ENCODE measurements at regions not wholly inside any gene's neighbourhood (a gene's known extent, or its start where the extent isn't known, plus 50 kb on each side); places are given as distances from the start of the nearest gene placed in this dataset.

DNA sequence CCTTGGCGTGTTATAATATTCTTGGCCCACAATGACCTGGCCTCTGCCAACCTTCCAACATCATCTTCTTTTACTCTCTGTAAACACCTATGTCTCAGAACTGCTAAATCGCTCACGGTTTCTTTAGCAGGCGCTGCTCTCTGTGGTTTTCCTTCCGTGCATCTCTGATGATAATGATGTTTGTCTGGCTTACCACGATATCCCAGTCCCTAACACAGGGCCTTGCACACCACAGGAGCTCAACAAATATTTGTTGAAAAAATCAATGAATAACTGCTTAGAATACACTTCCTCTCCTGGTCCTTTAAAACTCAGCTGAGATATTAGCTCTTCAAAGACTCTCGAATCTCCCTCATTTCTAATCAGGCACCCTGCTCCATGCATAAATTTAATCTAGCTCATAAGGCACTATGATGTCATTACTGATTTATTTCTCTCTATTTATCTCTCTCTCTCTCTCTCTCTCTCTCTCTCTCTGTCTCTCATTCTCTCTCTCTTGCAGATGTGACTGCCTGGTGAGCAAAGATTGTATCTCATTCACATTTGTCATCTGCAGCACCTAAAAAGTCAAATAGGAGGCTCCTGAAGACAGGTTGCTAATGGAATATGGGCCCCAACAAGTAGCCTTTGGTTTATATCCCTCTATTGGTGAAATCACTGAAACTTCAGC, 206.4 kb downstream of the NHLRC3 start:
- ATAC-seq (no peak), DNase-seq (no peak)
- H3K27me3 Mint-ChIP-seq (ENCODE audit: low read depth), result peaks cover 6% of the 10 kb centered on the region
- no peaks in the 10 kb centered on the region for H3K36me3 Mint-ChIP-seq (ENCODE audit: insufficient read depth)
- no peaks in the 10 kb centered on the region for H3K9me3 Mint-ChIP-seq
- H3K4me1 Mint-ChIP-seq (ENCODE audit: low read depth), result no peaks in the 10 kb centered on the region
- H3K4me3 Mint-ChIP-seq, result no peak overlapping the region

DNA sequence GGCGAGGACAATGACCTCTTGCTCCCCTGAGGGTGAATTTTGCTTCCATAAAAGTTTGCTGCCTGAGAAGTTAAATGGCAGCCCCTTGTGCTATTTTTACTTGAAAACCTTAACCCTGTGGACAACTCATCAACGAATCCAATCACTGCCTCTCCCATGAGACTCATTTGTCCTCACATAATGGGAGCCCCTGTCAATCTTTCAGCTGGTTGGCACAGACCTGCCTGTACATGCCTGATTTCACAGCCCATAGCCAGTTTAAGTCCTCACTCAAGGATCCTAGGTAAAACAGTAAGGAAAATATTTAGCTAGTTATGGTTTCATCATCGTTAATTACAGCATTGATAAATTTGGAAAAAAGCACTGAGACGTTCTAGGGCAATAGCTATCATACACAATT, 207.4 kb downstream of the NHLRC3 start:
- DNase-seq (no peak), ATAC-seq (no peak)
- H3K4me1 Mint-ChIP-seq (ENCODE audit: low read depth), result no peaks in the 10 kb centered on the region
- no peaks in the 10 kb centered on the region for H3K9me3 Mint-ChIP-seq
- H3K4me3 Mint-ChIP-seq, result no peak overlapping the region
- H3K27me3 Mint-ChIP-seq (ENCODE audit: low read depth), result peaks cover 6% of the 10 kb centered on the region
- H3K36me3 Mint-ChIP-seq (ENCODE audit: insufficient read depth), result no peaks in the 10 kb centered on the region

DNA sequence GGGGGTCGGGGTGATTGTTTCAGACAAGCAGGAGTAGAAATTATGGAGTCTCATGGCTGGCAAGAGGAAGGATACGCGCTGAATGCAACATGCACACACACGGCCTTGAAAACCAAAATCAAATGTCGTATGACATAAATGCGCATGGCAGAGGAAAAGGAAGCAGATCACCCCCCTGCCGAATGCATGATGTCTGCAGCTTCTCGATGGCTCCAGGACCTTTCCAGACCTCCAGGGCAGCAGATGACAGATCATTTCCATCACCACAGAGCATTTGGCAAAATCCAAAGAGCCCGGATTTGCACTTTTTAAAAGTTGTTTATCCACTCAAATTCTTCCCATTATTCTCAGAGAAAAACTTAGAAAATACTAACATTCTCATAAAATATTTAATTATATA, 211.7 kb downstream of the NHLRC3 start:
- ATAC-seq, result no peak
- DNase-seq, result no peak
- no peaks in the 10 kb centered on the region for H3K9me3 Mint-ChIP-seq
- H3K4me1 Mint-ChIP-seq (ENCODE audit: low read depth), result no peaks in the 10 kb centered on the region
- H3K4me3 Mint-ChIP-seq, result no peak overlapping the region
- no peaks in the 10 kb centered on the region for H3K36me3 Mint-ChIP-seq (ENCODE audit: insufficient read depth)
- H3K27me3 Mint-ChIP-seq (ENCODE audit: low read depth), result peaks cover 3% of the 10 kb centered on the region

DNA sequence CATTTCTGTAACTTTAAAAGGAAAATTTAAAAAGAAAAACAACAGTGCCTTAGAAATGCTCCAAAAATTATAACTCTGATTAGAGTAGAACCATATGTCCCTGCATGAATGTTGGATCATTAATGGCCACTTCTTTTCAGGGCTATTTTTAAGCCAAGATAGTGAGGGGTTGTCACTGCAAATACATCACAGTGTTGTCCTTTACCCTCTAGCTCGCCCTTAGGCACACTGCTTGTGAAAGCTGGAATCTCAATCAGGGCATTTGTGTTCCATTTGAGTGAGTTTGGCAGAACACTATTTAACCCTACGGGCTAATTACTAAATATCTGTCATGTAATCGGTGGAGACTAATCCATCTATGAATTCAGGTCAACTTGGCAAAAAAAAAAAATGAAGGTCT, 212.2 kb downstream of the NHLRC3 start:
- no peak for ATAC-seq
- H3K4me1 Mint-ChIP-seq (ENCODE audit: low read depth), result no peaks in the 10 kb centered on the region
- H3K9me3 Mint-ChIP-seq, result no peaks in the 10 kb centered on the region
- H3K36me3 Mint-ChIP-seq (ENCODE audit: insufficient read depth), result no peaks in the 10 kb centered on the region
- no peak for DNase-seq
- H3K27me3 Mint-ChIP-seq (ENCODE audit: low read depth), result peaks cover 2% of the 10 kb centered on the region
- no peak overlapping the region for H3K4me3 Mint-ChIP-seq

DNA sequence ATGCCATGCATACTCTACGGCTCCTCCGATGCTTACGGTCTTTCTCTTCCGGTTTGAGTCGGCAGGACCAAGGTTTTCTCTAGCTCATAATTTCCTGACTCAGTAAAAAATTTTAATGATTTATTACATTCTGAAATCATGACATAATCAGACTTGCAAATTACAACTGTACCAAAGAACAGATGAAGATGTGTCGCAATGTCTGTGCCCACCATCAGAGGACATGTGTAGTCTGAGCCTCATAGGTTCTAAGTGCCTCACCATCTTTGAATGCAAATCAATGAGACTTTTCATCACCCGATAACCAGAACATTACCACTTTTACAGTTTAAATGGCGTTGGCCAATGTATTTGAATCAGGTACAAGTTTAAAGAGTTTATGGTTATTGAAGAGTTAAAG, 213.1 kb downstream of the NHLRC3 start:
- no peak for DNase-seq
- Mint-ChIP-seq H3K27me3 (ENCODE audit: low read depth) (no peaks in the 10 kb centered on the region), H3K36me3 (ENCODE audit: insufficient read depth) (no peaks in the 10 kb centered on the region), H3K4me3 (no peak overlapping the region), H3K9me3 (no peaks in the 10 kb centered on the region), H3K4me1 (ENCODE audit: low read depth) (no peaks in the 10 kb centered on the region)
- no peak for ATAC-seq

DNA sequence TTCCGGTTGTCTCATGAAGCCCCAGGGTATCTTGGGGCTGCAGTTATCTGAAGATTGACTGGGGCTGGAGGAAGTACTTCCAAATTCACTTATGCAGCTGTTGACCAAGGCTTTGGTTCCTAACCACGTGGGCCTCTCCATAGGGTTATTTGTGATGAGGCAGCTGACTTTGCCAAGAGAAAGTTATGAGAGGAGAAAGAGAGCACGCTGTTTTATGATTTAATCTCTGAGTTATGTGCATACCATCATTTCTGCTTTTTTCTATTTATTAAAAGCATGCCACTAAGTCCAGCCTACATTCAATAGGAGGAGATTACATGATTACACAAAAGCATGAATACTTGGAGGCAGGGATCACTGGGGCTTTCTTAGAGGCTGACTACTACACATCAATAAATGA, 215.5 kb downstream of the NHLRC3 start:
- DNase-seq (no peak), ATAC-seq (no peak)
- no peak overlapping the region for H3K4me3 Mint-ChIP-seq
- no peaks in the 10 kb centered on the region for H3K36me3 Mint-ChIP-seq (ENCODE audit: insufficient read depth)
- no peaks in the 10 kb centered on the region for H3K27me3 Mint-ChIP-seq (ENCODE audit: low read depth)
- H3K4me1 Mint-ChIP-seq (ENCODE audit: low read depth), result peaks cover 2% of the 10 kb centered on the region
- no peaks in the 10 kb centered on the region for H3K9me3 Mint-ChIP-seq

DNA sequence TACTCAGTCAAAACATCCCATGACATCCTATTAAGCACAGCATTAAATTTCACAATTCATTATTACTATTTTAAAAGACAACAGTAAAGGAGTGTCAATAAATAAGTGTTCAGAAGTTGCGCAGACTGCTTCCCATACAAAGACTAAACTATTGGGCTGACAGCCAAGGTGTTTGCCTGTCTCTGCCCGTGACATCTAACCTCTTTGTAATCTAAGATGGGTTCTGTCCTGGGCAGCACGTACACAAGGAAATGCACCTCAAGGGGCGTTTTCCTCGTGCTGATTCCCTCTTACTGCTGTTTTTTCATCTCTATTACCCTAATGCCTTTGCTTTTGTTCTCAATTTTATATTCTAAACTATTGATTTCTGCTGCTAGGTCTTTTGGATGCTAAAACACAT, 216.3 kb downstream of the NHLRC3 start:
- DNase-seq (no peak), ATAC-seq (no peak)
- no peaks in the 10 kb centered on the region for H3K36me3 Mint-ChIP-seq (ENCODE audit: insufficient read depth)
- H3K4me1 Mint-ChIP-seq (ENCODE audit: low read depth), result peaks cover 4% of the 10 kb centered on the region
- no peaks in the 10 kb centered on the region for H3K27me3 Mint-ChIP-seq (ENCODE audit: low read depth)
- no peaks in the 10 kb centered on the region for H3K9me3 Mint-ChIP-seq
- H3K4me3 Mint-ChIP-seq, result no peak overlapping the region

DNA sequence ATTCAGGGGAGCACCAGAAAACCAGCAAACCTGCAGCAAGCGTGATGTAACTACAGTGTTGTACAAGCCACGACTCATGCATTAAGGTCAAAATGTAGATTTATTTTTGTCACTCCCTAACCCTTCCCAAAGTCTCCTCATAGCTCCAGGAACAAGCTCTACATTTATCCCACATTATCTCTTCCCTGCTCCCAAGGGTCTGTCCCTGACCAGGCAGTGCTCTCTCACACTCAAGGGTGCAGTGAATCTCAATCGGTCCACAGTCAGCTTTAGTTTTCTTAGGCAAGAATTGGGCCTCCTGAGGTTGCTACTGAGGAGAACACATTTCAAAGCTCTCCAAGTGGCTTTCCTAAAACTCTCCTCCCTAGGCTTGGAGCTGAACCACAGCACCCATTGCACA, 219.4 kb downstream of the NHLRC3 start:
- Mint-ChIP-seq H3K9me3 (no peaks in the 10 kb centered on the region), H3K36me3 (ENCODE audit: insufficient read depth) (no peaks in the 10 kb centered on the region), H3K4me1 (ENCODE audit: low read depth) (peaks cover 7% of the 10 kb centered on the region), H3K4me3 (no peak overlapping the region), H3K27me3 (ENCODE audit: low read depth) (no peaks in the 10 kb centered on the region)
- no peak for ATAC-seq
- DNase-seq, result no peak

DNA sequence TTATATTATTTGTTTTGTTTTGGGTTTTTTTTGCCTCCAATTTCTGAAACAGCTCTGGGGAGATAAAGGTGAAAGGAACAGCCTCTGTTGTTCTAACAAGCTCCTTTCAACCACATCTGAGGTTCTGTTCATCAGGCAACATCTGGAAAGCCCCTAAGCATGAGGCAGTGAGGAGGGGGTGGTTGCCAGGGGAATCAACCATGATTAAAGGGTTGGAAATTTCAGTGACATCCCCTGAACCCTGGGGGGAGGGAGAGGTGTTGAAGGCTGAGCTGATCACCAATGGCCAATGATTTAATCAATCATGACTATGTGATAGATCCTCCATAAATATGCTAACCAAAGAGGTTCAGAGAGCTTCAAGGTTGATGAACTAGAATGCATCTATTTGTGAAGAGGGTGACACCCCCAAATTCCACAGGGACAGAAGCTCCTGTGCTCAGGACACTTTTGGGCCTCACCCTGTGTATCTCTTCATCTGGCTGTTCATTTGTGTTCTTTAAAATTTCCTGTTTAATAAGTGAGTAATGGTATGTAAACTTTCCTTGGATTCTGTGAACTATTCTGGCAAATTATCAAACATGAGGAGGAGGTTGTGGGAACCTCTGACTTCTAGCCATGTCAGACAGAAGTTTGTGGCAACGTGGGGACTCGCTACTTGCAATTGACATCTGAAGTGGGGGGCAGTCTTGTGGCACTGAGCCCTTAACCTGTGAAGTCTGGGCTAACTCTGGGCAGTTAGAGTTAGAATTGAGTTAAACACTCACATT, 221.3 kb downstream of the NHLRC3 start:
- H3K27me3 Mint-ChIP-seq (ENCODE audit: low read depth), result no peaks in the 10 kb centered on the region
- H3K4me1 Mint-ChIP-seq (ENCODE audit: low read depth), result peaks cover 7% of the 10 kb centered on the region
- DNase-seq (no peak), ATAC-seq (peak; percentile 46 to 70)
- H3K36me3 Mint-ChIP-seq (ENCODE audit: insufficient read depth), result no peaks in the 10 kb centered on the region
- no peaks in the 10 kb centered on the region for H3K9me3 Mint-ChIP-seq
- H3K4me3 Mint-ChIP-seq, result no peak overlapping the region

DNA sequence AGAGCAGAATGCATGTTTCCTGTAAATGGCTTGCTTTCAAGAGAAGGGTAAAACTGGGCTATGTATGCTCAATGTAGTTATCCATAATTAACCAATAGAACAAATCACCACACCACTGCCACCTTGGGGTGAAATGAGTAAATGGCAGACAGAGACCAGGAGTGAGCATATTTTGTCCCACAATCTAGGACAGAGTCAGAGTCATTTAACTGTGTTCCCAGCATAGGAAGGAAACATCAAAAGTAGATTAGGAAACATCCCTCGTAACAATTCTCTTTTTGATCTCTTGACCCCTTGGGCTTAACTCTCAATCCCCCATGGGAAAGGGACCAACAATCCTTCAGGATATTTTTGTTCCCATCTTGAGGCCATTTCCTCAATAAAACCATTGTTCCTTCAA, 224.8 kb downstream of the NHLRC3 start:
- Mint-ChIP-seq H3K27me3 (ENCODE audit: low read depth) (no peaks in the 10 kb centered on the region), H3K4me1 (ENCODE audit: low read depth) (peaks cover 7% of the 10 kb centered on the region), H3K9me3 (no peaks in the 10 kb centered on the region), H3K4me3 (no peak overlapping the region), H3K36me3 (ENCODE audit: insufficient read depth) (no peaks in the 10 kb centered on the region)
- ATAC-seq (peak in 1 of 2 donors; percentile 72), DNase-seq (no peak)

DNA sequence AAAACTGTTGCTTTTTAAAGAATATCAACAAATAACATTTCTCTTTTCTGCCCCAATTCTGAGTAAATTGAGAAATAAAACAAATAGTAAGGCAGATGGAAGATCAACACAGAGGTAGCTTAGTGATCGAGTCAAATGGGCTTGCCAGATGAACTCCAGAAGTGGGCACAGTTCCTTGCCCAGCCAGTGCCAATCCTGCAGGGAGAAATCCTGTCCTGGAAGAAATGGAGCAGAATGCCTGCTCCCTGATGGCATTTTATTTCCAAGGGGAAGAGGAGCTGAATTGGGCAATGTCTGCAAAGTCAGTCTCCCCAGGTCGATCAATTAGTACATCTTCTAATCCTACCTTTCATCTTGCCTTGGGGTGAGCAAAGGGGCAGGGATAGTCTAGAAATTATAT, 225.3 kb downstream of the NHLRC3 start:
- no peak for DNase-seq
- Mint-ChIP-seq H3K27me3 (ENCODE audit: low read depth) (no peaks in the 10 kb centered on the region), H3K36me3 (ENCODE audit: insufficient read depth) (no peaks in the 10 kb centered on the region), H3K4me3 (no peak overlapping the region), H3K9me3 (no peaks in the 10 kb centered on the region), H3K4me1 (ENCODE audit: low read depth) (peaks cover 7% of the 10 kb centered on the region)
- ATAC-seq, result no peak

DNA sequence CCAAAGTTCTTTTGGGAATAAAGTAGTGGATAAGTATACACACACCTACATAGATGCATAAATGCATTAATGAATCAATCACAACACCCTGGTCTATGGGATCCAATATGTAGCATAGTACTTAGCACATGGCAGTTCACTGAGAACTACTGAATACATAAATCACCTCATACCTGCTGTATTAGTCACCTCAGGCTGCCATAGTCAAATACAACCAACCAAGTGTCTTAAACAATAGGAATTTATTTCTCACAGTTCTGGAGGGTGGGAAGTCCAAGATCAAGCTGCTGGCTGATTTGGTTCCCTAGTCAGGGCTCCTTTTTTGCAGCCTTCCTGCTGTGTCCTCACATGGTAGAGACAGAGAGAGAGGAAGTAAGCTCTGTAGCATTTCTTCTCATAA, 228.2 kb downstream of the NHLRC3 start:
- DNase-seq, result no peak
- H3K27me3 Mint-ChIP-seq (ENCODE audit: low read depth), result no peaks in the 10 kb centered on the region
- H3K36me3 Mint-ChIP-seq (ENCODE audit: insufficient read depth), result no peaks in the 10 kb centered on the region
- H3K4me3 Mint-ChIP-seq, result no peak overlapping the region
- H3K4me1 Mint-ChIP-seq (ENCODE audit: low read depth), result no peaks in the 10 kb centered on the region
- no peaks in the 10 kb centered on the region for H3K9me3 Mint-ChIP-seq
- no peak for ATAC-seq

DNA sequence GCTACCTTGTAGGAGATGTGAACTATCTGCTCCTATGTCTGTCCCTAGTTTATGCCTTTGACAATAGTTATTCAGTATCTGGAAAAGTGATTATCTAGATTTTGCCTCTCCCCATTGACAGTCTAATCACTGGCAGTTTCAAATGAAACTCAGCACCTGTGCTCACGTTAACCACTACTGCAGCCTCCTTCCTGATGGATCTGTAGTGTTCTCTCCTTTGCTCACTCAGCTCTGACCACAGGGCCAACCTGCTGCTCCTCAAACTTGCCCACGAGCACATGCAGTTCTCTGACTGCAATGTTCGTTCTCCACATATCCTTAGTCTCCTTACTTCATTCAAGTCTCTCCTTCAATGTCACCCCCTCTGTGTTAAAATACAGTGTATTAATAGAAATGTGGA, 230.1 kb downstream of the NHLRC3 start:
- Mint-ChIP-seq H3K27me3 (ENCODE audit: low read depth) (no peaks in the 10 kb centered on the region), H3K36me3 (ENCODE audit: insufficient read depth) (no peaks in the 10 kb centered on the region), H3K9me3 (no peaks in the 10 kb centered on the region), H3K4me1 (ENCODE audit: low read depth) (no peaks in the 10 kb centered on the region), H3K4me3 (no peak overlapping the region)
- DNase-seq, result no peak
- ATAC-seq, result no peak

DNA sequence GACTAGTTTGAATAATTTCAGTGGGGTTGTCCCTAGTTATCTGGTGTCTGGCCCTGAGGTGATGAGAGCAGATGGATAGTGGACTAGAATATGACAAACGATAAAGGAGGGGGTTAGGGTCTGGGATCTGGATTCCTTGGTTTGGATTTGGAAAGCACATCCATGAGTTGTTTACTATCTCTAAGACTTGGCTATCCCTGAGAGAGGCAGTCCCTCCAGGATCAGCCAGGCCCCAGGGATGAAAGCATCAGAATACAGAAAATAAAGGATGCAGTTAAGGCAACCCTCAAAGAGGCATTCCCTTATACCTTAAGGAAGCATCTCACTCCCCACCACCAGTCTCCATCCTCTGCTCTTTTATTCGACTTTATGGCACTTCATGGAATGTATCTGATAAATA, 230.7 kb downstream of the NHLRC3 start:
- H3K27me3 Mint-ChIP-seq (ENCODE audit: low read depth), result no peaks in the 10 kb centered on the region
- no peak overlapping the region for H3K4me3 Mint-ChIP-seq
- DNase-seq, result no peak
- ATAC-seq, result no peak
- H3K4me1 Mint-ChIP-seq (ENCODE audit: low read depth), result no peaks in the 10 kb centered on the region
- H3K9me3 Mint-ChIP-seq, result no peaks in the 10 kb centered on the region
- no peaks in the 10 kb centered on the region for H3K36me3 Mint-ChIP-seq (ENCODE audit: insufficient read depth)

DNA sequence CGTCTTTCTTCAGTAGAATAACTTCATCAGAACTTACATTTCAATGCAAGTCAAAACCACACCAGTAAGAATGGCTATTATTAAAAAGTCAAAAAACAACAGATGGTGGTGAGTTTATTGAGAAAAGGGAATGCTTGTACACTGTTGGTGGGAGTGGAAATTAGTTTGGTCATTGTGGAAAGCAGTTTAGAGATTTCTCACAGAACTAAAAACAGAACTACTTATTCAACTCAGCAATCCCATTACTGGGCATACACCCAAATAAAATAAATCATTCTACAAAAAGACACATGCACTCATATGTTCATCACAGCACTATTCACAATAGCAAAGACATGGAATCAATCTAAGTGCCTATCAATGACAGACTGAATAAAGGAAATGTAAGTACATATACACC, 231.2 kb downstream of the NHLRC3 start:
- ATAC-seq (no peak), DNase-seq (no peak)
- Mint-ChIP-seq H3K36me3 (ENCODE audit: insufficient read depth) (no peaks in the 10 kb centered on the region), H3K9me3 (no peaks in the 10 kb centered on the region), H3K4me3 (no peak overlapping the region), H3K27me3 (ENCODE audit: low read depth) (no peaks in the 10 kb centered on the region), H3K4me1 (ENCODE audit: low read depth) (no peaks in the 10 kb centered on the region)
